HT-29 (cell line): ENCODE measurements at regions not wholly inside any gene's neighbourhood (a gene's known extent, or its start where the extent isn't known, plus 50 kb on each side); places are given as distances from the start of the nearest gene placed in this dataset.
"Not testable (repeated sequence)": the region's sequence is repeated elsewhere in the genome, so short reads cannot be mapped to it uniquely, and the experiment has no call there.

Source experiments
- DNase-seq: peaks from one replicate; pipeline ENCODE4 v3.0.0-alpha.2; 2015; ENCODE audit warnings: low spot score

DNA sequence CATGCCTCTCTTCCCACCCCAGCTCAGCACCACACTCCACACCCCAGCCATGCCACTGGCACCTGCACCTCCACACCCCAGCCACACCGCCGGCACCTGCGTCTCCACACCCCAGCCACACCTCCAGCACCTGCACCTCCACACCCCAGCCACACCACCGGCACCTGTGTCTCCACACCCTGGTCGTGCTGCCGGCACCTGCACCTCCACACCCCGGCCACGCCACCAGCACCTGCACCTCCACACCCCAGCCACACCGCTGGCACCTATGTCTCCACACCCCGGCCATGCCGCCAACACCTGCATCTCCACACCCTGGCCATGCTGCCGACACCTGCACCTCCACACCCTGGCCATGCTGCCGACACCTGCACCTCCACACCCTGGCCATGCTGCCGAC lies 389.7 kb upstream of the MYT1L start:
- DNase-seq = not testable (repeated sequence)

GRCh38 chr2:2720351-2720750 lies 389.3 kb upstream of the MYT1L start:
- DNase-seq = no peak

- no peak for DNase-seq
Observed at GRCh38 chr2:2719781-2720180, 388.7 kb upstream of the MYT1L start.

- no peak for DNase-seq
Observed at GRCh38 chr2:2719015-2719414, 387.9 kb upstream of the MYT1L start.

DNA sequence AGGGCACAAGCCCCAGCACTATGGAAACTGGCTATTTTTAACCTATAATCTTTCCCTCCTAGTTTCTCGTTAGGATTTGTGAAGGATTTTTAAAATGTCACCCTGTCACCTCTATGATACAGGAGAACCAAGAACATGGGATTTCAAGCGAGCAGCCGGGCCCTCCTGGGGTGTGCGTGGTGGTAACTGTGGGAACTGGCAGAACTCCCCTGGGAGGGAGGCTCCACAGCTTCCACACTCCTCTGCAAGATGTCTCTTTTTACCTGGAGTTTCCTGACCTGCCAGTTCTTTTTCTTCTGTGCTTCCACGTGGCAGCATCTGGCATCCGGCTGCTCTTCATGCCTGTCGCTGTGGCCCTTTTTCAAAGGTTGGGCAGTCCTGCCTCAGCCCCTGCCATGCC lies 386.3 kb upstream of the MYT1L start:
- DNase-seq = no peak

DNA sequence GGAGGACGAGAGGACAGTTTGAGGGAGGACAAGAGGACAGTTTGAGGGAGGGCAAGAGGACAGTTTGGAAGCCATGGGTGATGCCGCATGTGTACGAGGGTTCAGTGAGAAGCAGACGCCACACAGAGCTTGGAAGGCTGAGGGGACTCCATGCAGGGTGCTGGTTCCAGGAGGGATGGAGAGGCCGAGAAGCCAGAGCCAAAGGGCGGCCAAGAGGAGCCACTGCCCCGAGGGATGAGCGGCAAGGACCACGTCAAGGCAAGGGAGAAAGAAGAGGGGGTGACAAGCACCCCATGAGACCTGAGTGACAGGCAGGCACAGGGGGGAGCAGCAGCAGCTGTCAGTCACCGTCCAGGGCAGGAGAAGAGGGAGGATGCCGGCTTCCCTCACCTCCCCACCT lies 385.7 kb upstream of the MYT1L start:
- DNase-seq = no peak

DNA sequence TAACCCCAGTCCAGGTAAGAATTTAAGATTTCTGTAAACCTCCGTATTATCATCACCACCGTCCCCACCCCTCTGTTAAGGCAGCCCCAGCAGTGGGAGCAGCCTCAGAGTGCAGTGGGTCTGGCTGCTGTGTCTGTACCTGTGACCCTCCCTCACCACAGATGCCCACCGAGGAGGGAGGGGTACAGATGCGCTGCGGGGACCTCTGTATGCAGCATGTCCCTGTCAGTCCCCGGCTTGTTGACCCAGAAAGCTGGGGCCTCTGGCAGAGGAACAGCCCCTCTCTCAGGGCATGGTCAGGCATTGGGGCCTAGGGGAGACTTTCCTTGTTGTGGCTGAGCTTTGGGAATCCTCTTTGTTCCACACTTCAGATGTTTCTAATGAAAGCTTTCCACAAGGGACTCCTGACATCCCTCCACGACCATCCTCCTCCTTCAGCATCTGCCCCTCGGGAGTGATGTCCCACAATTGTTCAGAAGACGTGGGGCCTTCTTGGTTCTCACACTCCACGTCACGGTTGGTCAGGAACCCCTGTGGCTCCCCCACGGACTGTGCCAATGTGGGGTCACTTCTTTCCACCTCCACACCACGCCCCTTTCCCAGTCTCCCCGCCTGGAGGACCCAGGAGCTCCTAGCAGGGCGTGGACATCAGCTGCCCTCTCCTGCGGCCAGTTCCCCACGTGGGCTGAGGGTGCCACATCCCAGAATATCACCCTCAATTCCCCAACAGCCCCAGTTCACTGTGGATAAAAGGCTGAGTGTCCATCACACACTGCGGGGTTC lies 384.2 kb upstream of the MYT1L start:
- no peak for DNase-seq

- DNase-seq = no peak
Observed at GRCh38 chr2:2714408-2714807, 383.3 kb upstream of the MYT1L start.

DNA sequence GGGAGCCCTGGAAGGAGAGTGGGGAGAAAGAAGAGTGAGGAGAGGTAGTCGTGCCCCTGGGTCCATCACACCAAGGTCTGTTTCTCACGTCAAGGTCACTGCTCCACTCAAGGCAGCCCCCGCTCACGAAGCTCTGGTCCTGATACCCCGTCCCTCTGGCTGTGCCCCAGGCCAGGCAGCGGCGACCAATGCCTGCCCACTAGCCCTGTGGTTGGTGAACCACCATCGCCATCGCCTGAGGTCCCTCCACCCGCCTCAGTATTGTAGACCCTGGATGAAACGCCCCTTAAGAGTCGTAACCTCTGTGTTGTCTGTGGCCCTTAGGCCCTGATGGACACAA lies 378.3 kb upstream of the MYT1L start:
- DNase-seq = no peak

- no peak for DNase-seq
Observed at GRCh38 chr2:2708575-2709430, 377.7 kb upstream of the MYT1L start.

DNA sequence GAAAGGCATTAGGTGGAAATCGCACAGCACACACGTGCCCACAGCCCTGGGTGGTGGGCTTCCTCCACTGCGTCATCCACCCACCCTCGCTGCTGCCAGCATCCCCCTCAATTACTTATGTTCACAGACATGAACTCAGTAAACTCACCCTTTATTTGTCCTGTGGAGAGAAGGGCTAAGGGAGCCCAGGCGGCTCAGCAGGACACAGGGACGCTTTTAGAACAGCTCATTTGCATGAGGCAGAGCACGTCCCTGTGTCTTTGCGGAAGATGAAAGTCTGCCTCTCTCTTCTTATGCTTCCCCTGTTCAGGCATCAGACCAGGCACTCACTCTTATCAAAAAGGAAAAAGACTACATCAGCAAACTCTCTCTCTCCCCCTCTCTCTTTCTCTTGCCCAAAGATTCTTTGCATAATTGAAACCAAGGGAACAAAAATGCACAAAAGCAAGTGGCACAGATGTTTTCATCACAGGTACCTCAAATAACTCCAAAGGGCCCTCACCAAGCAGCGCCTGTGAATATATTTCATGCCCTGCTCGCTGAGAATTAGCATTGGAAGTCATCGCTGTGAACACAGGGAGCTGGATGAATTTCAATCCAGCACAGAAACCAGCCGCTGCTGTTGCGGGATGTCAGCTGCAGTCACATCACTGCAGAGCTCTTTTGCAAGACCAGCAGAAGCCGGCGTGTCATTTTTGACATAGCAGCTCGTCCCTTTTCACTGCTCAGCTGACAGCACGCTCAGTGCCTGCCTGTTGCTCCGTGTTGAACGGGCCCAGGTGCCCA lies 376.3 kb upstream of the MYT1L start:
- DNase-seq = no peak

GRCh38 chr2:2706306-2706705 lies 375.2 kb upstream of the MYT1L start:
- DNase-seq = no peak

- no peak for DNase-seq
Observed at GRCh38 chr2:2705871-2706270, 374.8 kb upstream of the MYT1L start.

DNA sequence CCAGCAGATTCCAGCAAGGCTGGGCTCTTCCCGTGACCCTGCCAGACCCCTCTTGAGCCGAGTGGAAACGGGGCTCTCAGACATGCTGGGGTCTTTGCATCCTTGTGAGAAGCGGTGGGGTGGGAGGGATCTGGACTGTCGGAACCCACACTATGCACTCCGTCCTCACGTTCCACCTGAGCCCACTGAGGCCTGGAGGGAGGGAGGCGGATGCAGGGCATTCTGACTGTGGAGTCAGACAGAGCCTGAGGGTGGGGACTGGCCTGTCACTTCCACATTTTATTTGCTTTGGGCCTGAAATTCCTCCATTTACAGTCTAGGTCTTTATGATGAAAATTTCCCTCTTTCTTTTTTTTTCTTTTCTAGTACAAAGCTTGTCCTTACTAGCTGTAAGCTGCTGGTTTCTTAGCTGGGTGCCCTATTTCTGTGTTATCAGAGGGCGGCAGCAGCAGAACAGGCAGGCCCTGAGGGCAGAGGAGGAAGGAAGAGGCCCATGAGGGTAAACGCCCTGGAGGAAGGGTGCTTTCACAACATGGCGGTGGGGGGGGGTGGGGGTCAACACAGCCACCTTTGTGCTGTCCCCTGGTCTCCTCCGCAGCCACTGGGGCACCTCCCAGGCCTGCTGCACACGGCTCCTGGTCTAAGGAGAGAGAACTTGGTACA lies 373.5 kb upstream of the MYT1L start:
- DNase-seq = no peak

DNA sequence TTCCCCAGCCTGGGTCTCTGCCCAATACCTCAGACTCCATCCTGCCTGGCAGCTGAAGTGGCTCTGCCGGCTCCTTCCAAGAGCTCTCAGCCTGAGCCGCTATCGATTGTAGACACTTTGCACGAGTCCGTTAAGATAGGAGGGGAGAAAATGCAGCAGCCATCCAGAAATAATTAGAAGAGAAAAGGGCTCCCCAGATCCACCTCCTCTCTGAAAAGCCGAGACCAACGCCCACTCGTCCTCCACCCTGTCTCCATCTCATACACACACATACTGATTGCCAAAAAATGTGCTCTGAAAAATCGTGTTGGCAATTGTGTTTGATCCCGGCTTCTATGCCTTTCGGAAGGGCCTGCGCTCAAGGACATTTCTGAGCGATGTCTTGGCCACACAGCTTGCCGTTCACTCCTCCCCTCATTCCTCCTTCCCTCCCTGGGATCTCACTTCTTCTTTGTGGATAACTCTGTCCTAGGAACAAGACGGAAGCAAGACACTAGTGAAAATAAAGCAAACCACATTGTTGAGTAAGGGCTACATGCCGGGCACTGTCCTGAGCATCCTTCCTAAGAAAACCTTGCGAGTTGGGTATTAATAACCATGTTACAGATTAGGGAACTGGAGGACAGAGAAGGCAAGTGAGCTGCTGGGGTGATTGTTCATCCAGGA lies 372.8 kb upstream of the MYT1L start:
- DNase-seq = no peak

DNA sequence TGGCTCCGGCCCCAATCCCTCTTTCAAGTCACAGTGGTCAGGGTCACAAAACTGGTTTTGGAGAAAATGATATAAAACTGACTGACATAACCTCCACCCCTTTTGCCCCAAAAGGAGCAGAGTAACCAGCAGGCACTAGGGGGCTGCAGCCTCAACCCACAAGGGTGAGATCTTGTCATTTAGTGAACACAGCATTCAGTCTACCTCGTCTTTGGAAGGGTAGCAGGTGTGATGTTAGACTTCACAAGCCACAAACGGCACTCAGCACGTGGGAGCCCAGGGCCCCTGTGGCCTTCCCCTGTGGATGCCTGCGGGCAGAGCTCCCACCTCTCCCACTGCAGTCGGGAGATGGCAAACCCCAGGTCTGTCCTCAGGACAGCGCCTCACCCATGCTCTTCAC lies 372.1 kb upstream of the MYT1L start:
- DNase-seq = no peak

DNA sequence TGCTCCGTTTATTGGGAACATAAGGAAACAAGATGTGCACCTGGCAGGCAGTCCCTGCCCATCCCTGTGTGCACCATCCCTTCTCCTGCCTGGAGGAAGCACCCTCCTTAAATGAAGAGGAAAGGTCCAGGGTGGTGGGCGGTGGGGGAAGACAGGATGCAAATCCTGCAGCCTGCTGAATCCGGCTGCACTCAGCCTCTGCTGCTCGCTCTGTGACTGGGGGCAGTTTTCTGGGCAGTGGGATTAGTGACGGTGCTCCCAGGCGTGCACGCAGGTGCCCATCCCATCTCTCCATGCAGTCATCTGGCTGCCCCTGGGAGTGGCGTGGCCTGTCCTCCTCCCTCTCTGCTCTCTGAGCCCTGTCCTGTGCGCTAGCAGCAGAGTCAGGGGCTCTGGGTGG lies 371.3 kb upstream of the MYT1L start:
- DNase-seq = no peak

GRCh38 chr2:2701813-2702212 lies 370.7 kb upstream of the MYT1L start:
- no peak for DNase-seq

DNA sequence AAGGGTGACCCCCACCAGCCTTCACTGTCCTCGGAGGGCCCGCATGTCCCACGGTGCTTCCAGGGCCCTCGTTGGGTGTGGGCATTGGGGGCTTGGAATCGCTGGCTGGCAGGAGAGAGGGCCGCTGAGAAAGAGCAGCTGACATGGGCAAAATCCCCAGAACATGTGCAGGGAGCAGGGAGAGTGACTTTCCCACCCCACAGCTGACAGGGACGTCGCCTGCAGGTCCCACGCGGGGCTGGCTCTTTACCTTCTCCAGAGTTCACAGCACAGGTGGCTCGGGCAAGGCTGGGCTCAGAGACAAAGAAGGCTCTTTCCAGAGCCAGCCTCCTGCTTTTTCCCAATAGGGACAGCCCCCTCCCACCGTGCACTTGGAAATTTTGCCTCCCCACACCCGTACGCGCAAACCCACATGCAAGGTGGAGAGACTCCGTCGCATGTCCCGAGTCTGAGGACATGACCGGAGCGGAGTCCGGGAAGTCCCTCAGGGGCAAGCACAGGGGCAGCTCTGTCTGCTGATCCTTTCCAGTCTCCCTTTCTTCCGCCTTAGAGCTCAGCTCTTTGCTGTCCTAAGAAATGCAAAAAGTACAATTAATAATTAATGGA lies 370.2 kb upstream of the MYT1L start:
- DNase-seq = no peak

GRCh38 chr2:2699121-2699505 lies 368.0 kb upstream of the MYT1L start:
- no peak for DNase-seq
